A549 (cell line): ENCODE measurements at regions not wholly inside any gene's neighbourhood (a gene's known extent, or its start where the extent isn't known, plus 50 kb on each side); places are given as distances from the start of the nearest gene placed in this dataset.

Source experiments
- ATAC-seq, 2 experiments: fragments of 200-7000 bp in 1 of 2; fragments of >200 bp in 1 of 2; cut with Nextera tagmentation in 1 of 2; cut with Tn5 transposase in 1 of 2; 3 replicates each; pipeline versions ENCODE4 v1.8.0 to v1.9.1; 2018 to 2020; ENCODE audit warnings: mild to moderate bottlenecking in 1 of 2, moderate library complexity in 1 of 2
- CTCF ChIA-PET: fragments of 300-600 bp; sonication (Branson Sonifier 250); formaldehyde crosslinking; extraction: SDS; loops from one replicate; lab custom pipeline; 2021; ENCODE audit warnings: antibody characterized with exemption, inconsistent platforms; lab: Yijun Ruan, JAX
- POLR2A ChIA-PET: fragments of 350-600 bp; formaldehyde crosslinking; extraction: SDS; loops from one replicate; lab custom pipeline; 2021; ENCODE audit warnings: antibody characterized with exemption, inconsistent platforms; lab: Yijun Ruan, JAX
- DNase-seq, 2 experiments: peaks; one replicate each; pipeline versions ENCODE4 v3.0.0 to v3.0.0-alpha.2; 2011 to 2016; ENCODE audit warnings: low read depth in 1 of 2, low spot score in 1 of 2
- FAIRE-seq: peaks from 2 replicates; lab custom pipeline; 2011; peaks lifted over from hg19 to GRCh38; lab: Jason Lieb, UNC
- H3K27ac ChIP-seq, 2 experiments: fragments of >200 bp; sonication (Bioruptor Twin); formaldehyde crosslinking; 3 replicates each; pipeline ENCODE4 v1.5.1; 2016 to 2017
- H3K4me1 ChIP-seq: fragments of >200 bp; sonication (Bioruptor Twin); formaldehyde crosslinking; 3 replicates; pipeline ENCODE4 v1.6.1; 2016
- H3K4me2 ChIP-seq: fragments of >200 bp; sonication (Bioruptor Twin); formaldehyde crosslinking; 3 replicates; pipeline ENCODE4 v1.6.1; 2016
- H3K4me3 ChIP-seq: fragments of >200 bp; sonication (Bioruptor Twin); formaldehyde crosslinking; 3 replicates; pipeline ENCODE4 v1.5.1; 2016
- H3K9me3 ChIP-seq: fragments of >200 bp; sonication (Bioruptor Twin); formaldehyde crosslinking; 3 replicates; pipeline ENCODE4 v1.6.1; 2016
- BHLHE40 ChIP-seq: IDR thresholded peaks from 2 replicates; pipeline ENCODE4 v1.6.1; 2012; ENCODE audit warnings: low read depth, low read length, inconsistent platforms
- CBX2 ChIP-seq: fragments of 200-600 bp; sonication (generic); IDR thresholded peaks from 2 replicates; pipeline ENCODE4 v1.6.1; 2016; ENCODE audit warnings: low read depth, mild to moderate bottlenecking, borderline replicate concordance
- CBX8 ChIP-seq: fragments of 200-600 bp; sonication (generic); IDR thresholded peaks from 2 replicates; pipeline ENCODE4 v1.6.1; 2016
- CHD4 ChIP-seq: fragments of 200-600 bp; sonication (generic); IDR thresholded peaks from 2 replicates; pipeline ENCODE4 v1.6.1; 2016; ENCODE audit warnings: antibody characterized with exemption, mild to moderate bottlenecking, borderline replicate concordance
- E2F6 ChIP-seq: IDR thresholded peaks from 2 replicates; pipeline ENCODE4 v1.6.1; 2012; ENCODE audit warnings: low read depth, borderline replicate concordance
- EHF ChIP-seq: fragments of 250-450 bp; sonication (Bioruptor Pico); IDR thresholded peaks from 2 replicates; pipeline ENCODE4 v1.5.0; 2020; ENCODE audit warnings: mild to moderate bottlenecking
- EHMT2 ChIP-seq: fragments of 200-600 bp; sonication (generic); IDR thresholded peaks from 2 replicates; pipeline ENCODE4 v1.6.1; 2016; ENCODE audit warnings: antibody characterized with exemption, low read depth, mild to moderate bottlenecking, moderate library complexity
- HES2 ChIP-seq: fragments of >200 bp; sonication (Bioruptor Twin); formaldehyde crosslinking; IDR thresholded peaks from 2 replicates; pipeline ENCODE4 v1.6.1; 2016
- HOXB5 ChIP-seq: fragments of 250-450 bp; sonication (Bioruptor Pico); IDR thresholded peaks from 2 replicates; pipeline ENCODE4 v1.5.0; 2020; ENCODE audit warnings: mild to moderate bottlenecking, moderate library complexity
- POLR2AphosphoS2 ChIP-seq: conservative IDR thresholded peaks from 2 replicates; pipeline ENCODE4 v1.6.1; 2012; ENCODE audit warnings: low read length, improper control_type of control experiment, inconsistent platforms
- RCOR1 ChIP-seq: fragments of 150-350 bp; IDR thresholded peaks from 2 replicates; pipeline ENCODE4 v1.6.1; 2014; ENCODE audit warnings: antibody characterized with exemption, low read length, low read depth
- TFCP2L1 ChIP-seq: fragments of 250-450 bp; sonication (Bioruptor Pico); IDR thresholded peaks from 2 replicates; pipeline ENCODE4 v1.5.0; 2021; ENCODE audit warnings: mild to moderate bottlenecking
- USF2 ChIP-seq: fragments of 450-650 bp; IDR thresholded peaks from 2 replicates; pipeline ENCODE4 v1.6.1; 2014; ENCODE audit warnings: antibody characterized with exemption
- ZFP36 ChIP-seq: fragments of 450-650 bp; IDR thresholded peaks from 2 replicates; pipeline ENCODE4 v1.6.1; 2014; ENCODE audit warnings: borderline replicate concordance; ENCODE audit not compliant: partially characterized antibody
- ZNF302 ChIP-seq: fragments of 250-450 bp; sonication (Bioruptor Pico); IDR thresholded peaks from 2 replicates; pipeline ENCODE4 v1.9.0; 2021; ENCODE audit warnings: inconsistent platforms, mild to moderate bottlenecking, moderate library complexity
- ZSCAN20 ChIP-seq: fragments of 250-450 bp; sonication (Bioruptor Pico); IDR thresholded peaks from 2 replicates; pipeline ENCODE4 v1.8.0; 2022; ENCODE audit warnings: mild to moderate bottlenecking, moderate library complexity
- WGBS: methylation state at CpG from one replicate; pipeline ENCODE4 v1.1.6; 2017; ENCODE audit errors: missing lambda C conversion rate; 5-methylcytosine and 5-hydroxymethylcytosine counted together
- TF ChIP-seq, protein P1 (sequence below): fragments of 200-600 bp; sonication (generic); IDR thresholded peaks from 2 replicates; pipeline ENCODE4 v1.6.1; 2016; ENCODE audit warnings: antibody characterized with exemption, mild to moderate bottlenecking, moderate library complexity

- Histone ChIP-seq H3K9me3 (no peaks in the 10 kb centered on the region), H3K27ac (peak overlapping the region in 1 of 2 experiments; percentile 49; a peak in 1 of 6 replicates), H3K4me2 (no peak overlapping the region), H3K4me3 (no peak overlapping the region), H3K4me1 (peaks cover 19% of the 10 kb centered on the region)
- CTCF ChIA-PET: interaction anchor here (0.6 kb wide), 1 partner anchor 269 kb away, joined by 3 read pairs; no protein-coding TSS in a partner anchor
- TF ChIP-seq, protein P1, sequence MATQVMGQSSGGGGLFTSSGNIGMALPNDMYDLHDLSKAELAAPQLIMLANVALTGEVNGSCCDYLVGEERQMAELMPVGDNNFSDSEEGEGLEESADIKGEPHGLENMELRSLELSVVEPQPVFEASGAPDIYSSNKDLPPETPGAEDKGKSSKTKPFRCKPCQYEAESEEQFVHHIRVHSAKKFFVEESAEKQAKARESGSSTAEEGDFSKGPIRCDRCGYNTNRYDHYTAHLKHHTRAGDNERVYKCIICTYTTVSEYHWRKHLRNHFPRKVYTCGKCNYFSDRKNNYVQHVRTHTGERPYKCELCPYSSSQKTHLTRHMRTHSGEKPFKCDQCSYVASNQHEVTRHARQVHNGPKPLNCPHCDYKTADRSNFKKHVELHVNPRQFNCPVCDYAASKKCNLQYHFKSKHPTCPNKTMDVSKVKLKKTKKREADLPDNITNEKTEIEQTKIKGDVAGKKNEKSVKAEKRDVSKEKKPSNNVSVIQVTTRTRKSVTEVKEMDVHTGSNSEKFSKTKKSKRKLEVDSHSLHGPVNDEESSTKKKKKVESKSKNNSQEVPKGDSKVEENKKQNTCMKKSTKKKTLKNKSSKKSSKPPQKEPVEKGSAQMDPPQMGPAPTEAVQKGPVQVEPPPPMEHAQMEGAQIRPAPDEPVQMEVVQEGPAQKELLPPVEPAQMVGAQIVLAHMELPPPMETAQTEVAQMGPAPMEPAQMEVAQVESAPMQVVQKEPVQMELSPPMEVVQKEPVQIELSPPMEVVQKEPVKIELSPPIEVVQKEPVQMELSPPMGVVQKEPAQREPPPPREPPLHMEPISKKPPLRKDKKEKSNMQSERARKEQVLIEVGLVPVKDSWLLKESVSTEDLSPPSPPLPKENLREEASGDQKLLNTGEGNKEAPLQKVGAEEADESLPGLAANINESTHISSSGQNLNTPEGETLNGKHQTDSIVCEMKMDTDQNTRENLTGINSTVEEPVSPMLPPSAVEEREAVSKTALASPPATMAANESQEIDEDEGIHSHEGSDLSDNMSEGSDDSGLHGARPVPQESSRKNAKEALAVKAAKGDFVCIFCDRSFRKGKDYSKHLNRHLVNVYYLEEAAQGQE: no peak
- no peak for TF ChIP-seq ZNF302 (CRISPR knock-in tag)
- no peak for TF ChIP-seq CBX2
- no peak for TF ChIP-seq RCOR1
- TF ChIP-seq POLR2AphosphoS2: no peak
- no peak for TF ChIP-seq ZSCAN20 (CRISPR knock-in tag)
- TF ChIP-seq BHLHE40: no peak
- TF ChIP-seq CBX8: no peak
- TF ChIP-seq USF2: no peak
- no peak for TF ChIP-seq EHF (CRISPR knock-in tag)
- no peak for TF ChIP-seq HES2
- TF ChIP-seq TFCP2L1 (CRISPR knock-in tag): no peak
- no peak for TF ChIP-seq E2F6
- ATAC-seq (no peak), FAIRE-seq (no peak), DNase-seq (no peak)
- 47% methylated on average over 3 of the region's 3 CpGs for WGBS
- POLR2A ChIA-PET: no interaction called here
Measured at GRCh38 chr3:102085431-102086176, 236.3 kb downstream of the NFKBIZ start.

- Histone ChIP-seq H3K4me1 (peaks cover 32% of the 10 kb centered on the region), H3K4me2 (no peak overlapping the region)
- TF ChIP-seq CBX2 (no peak), EHF (CRISPR knock-in tag) (no peak), EHMT2 (no peak), HES2 (no peak), HOXB5 (CRISPR knock-in tag) (no peak), CHD4 (no peak), ZFP36 (no peak)
- TF ChIP-seq, all 56 proteins: peak for 0
- ChIA-PET CTCF (no interaction called here), POLR2A (no interaction called here)
- 74% methylated on average over 4 of the region's 4 CpGs for WGBS
- FAIRE-seq: no peak
- no peak for ATAC-seq
- H3K9me3 ChIP-seq: no peaks in the 10 kb centered on the region
- no peak for DNase-seq
- H3K4me3 ChIP-seq: no peak overlapping the region
- peak overlapping the region; percentile 36 to 71; a peak in 5 of 6 replicates for H3K27ac ChIP-seq
Measured at GRCh38 chr3:102087236-102087635, 237.9 kb downstream of the NFKBIZ start.
